NCI-H82 treated with DMSO at 0.1 percent for 48 hours (cell line): ENCODE measurements at regions not wholly inside any gene's neighbourhood (a gene's known extent, or its start where the extent isn't known, plus 50 kb on each side); places are given as distances from the start of the nearest gene placed in this dataset.
"Not testable (repeated sequence)": the region's sequence is repeated elsewhere in the genome, so short reads cannot be mapped to it uniquely, and the experiment has no call there.

Experiments used
- DNase-seq: peaks from one replicate; lab custom pipeline; 2025; ENCODE audit not compliant: unreplicated experiment; lab: John Stamatoyannopoulos, UW

GRCh38 chr3:135393159-135393558, 572.4 kb upstream of the PPP2R3A start:
- no peak for DNase-seq

- no peak for DNase-seq
Observed at GRCh38 chr3:135393898-135394525, 571.5 kb upstream of the PPP2R3A start.

- no peak for DNase-seq
Observed at GRCh38 chr3:135412475-135412874, 553.1 kb upstream of the PPP2R3A start.

GRCh38 chr3:135416182-135416581, 549.3 kb upstream of the PPP2R3A start:
- no peak for DNase-seq

GRCh38 chr3:135419155-135419554, 546.4 kb upstream of the PPP2R3A start:
- no peak for DNase-seq

GRCh38 chr3:135426508-135426907, 539.0 kb upstream of the PPP2R3A start:
- DNase-seq: no peak

- no peak for DNase-seq
Observed at GRCh38 chr3:135432402-135432801, 533.1 kb upstream of the PPP2R3A start.

- not testable (repeated sequence) for DNase-seq
Observed at GRCh38 chr3:135438889-135439597, 526.5 kb upstream of the PPP2R3A start.

- not testable (repeated sequence) for DNase-seq
Observed at GRCh38 chr3:135439632-135440031, 525.9 kb upstream of the PPP2R3A start.

GRCh38 chr3:135440233-135440632, 525.3 kb upstream of the PPP2R3A start:
- no peak for DNase-seq

GRCh38 chr3:135440746-135441145, 524.8 kb upstream of the PPP2R3A start:
- DNase-seq: no peak

GRCh38 chr3:135444058-135444457, 521.5 kb upstream of the PPP2R3A start:
- no peak for DNase-seq

- no peak for DNase-seq
Observed at GRCh38 chr3:135447483-135447882, 518.0 kb upstream of the PPP2R3A start.

- DNase-seq: no peak
Observed at GRCh38 chr3:135448520-135448919, 517.0 kb upstream of the PPP2R3A start.

- DNase-seq: no peak
Observed at GRCh38 chr3:135449046-135449445, 516.5 kb upstream of the PPP2R3A start.

GRCh38 chr3:135451037-135451785, 514.3 kb upstream of the PPP2R3A start:
- no peak for DNase-seq

GRCh38 chr3:135452881-135453280, 512.6 kb upstream of the PPP2R3A start:
- DNase-seq: no peak

- no peak for DNase-seq
Observed at GRCh38 chr3:135453326-135453725, 512.2 kb upstream of the PPP2R3A start.

- no peak for DNase-seq
Observed at GRCh38 chr3:135454890-135455289, 510.6 kb upstream of the PPP2R3A start.

GRCh38 chr3:135456108-135456790, 509.3 kb upstream of the PPP2R3A start:
- DNase-seq: no peak

GRCh38 chr3:135458541-135459322, 506.8 kb upstream of the PPP2R3A start:
- no peak for DNase-seq
